ENCODE measurements at regions not wholly inside any gene's neighbourhood (a gene's known extent, or its start where the extent isn't known, plus 50 kb on each side); places are given as distances from the start of the nearest gene placed in this dataset.

GRCh38 chr13:32923725-32924124 lies 92.5 kb upstream of the KL start:
- no peak for TF ChIP-seq POLR2A (IDR thresholded peaks at IDR 0.05)
- no peak for TF ChIP-seq CTCF (IDR thresholded peaks at IDR 0.05)

Data from sigmoid colon (tissue), 3 donors.